ENCODE measurements at regions not wholly inside any gene's neighbourhood (a gene's known extent, or its start where the extent isn't known, plus 50 kb on each side); places are given as distances from the start of the nearest gene placed in this dataset.

DNA sequence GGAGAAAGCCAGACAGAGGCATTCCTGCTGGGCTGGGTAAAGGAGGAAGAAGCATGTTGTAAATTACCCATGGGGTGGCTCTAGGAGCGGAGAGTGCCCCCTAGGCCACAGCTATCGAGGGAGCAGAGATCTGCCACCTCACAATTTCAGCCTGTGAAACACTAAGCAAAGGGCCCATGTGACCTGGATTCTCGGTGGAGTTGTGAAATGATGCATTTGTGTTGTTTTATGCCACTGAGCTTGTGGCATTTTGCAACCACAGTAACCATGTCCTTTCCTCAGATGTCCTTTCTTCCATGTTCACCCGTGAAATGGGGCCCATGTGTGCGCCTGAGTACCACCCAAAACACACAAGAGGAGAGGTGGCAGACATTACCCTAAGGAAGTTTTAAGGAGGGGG is 159.3 kb downstream of the SYK start (continued):
- TF ChIP-seq CSRNP3 (CRISPR knock-in tag; IDR thresholded peaks at IDR 0.05) = no peak

- ATAC-seq = no peak
- TF ChIP-seq POU6F1 (CRISPR knock-in tag; IDR thresholded peaks at IDR 0.05; ENCODE audit: borderline replicate concordance, low read depth) (no peak), CSRNP3 (CRISPR knock-in tag; IDR thresholded peaks at IDR 0.05) (no peak), PPARA (CRISPR knock-in tag; IDR thresholded peaks at IDR 0.05; ENCODE audit: borderline replicate concordance) (no peak), GLIS3 (CRISPR knock-in tag; IDR thresholded peaks at IDR 0.05) (no peak), BACH2 (CRISPR knock-in tag; IDR thresholded peaks at IDR 0.05; ENCODE audit: borderline replicate concordance) (no peak), ZC3H10 (CRISPR knock-in tag; IDR thresholded peaks at IDR 0.05) (no peak)
- TF ChIP-seq, protein P1, sequence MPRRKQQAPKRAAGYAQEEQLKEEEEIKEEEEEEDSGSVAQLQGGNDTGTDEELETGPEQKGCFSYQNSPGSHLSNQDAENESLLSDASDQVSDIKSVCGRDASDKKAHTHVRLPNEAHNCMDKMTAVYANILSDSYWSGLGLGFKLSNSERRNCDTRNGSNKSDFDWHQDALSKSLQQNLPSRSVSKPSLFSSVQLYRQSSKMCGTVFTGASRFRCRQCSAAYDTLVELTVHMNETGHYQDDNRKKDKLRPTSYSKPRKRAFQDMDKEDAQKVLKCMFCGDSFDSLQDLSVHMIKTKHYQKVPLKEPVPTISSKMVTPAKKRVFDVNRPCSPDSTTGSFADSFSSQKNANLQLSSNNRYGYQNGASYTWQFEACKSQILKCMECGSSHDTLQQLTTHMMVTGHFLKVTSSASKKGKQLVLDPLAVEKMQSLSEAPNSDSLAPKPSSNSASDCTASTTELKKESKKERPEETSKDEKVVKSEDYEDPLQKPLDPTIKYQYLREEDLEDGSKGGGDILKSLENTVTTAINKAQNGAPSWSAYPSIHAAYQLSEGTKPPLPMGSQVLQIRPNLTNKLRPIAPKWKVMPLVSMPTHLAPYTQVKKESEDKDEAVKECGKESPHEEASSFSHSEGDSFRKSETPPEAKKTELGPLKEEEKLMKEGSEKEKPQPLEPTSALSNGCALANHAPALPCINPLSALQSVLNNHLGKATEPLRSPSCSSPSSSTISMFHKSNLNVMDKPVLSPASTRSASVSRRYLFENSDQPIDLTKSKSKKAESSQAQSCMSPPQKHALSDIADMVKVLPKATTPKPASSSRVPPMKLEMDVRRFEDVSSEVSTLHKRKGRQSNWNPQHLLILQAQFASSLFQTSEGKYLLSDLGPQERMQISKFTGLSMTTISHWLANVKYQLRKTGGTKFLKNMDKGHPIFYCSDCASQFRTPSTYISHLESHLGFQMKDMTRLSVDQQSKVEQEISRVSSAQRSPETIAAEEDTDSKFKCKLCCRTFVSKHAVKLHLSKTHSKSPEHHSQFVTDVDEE (CRISPR knock-in tag; IDR thresholded peaks at IDR 0.05) = no peak
These were observed 159.8 kb downstream of the SYK start for GRCh38 chr9:90961375-90961774.

- ATAC-seq = no peak; the same call in 2 of the 3 replicates
- TF ChIP-seq TCF4 (CRISPR knock-in tag; IDR thresholded peaks at IDR 0.05; ENCODE audit: borderline replicate concordance) (no peak), ZNF8 (CRISPR knock-in tag; IDR thresholded peaks at IDR 0.05) (no peak), ZNF70 (CRISPR knock-in tag; IDR thresholded peaks at IDR 0.05) (no peak), ZC3H10 (CRISPR knock-in tag; IDR thresholded peaks at IDR 0.05) (no peak), SNAI2 (CRISPR knock-in tag; IDR thresholded peaks at IDR 0.05) (no peak), GLIS3 (CRISPR knock-in tag; IDR thresholded peaks at IDR 0.05) (no peak), ARNTL (CRISPR knock-in tag; IDR thresholded peaks at IDR 0.05; ENCODE audit: borderline replicate concordance, low read depth) (no peak)
These were observed 162.7 kb downstream of the SYK start for GRCh38 chr9:90964101-90965020.

DNA sequence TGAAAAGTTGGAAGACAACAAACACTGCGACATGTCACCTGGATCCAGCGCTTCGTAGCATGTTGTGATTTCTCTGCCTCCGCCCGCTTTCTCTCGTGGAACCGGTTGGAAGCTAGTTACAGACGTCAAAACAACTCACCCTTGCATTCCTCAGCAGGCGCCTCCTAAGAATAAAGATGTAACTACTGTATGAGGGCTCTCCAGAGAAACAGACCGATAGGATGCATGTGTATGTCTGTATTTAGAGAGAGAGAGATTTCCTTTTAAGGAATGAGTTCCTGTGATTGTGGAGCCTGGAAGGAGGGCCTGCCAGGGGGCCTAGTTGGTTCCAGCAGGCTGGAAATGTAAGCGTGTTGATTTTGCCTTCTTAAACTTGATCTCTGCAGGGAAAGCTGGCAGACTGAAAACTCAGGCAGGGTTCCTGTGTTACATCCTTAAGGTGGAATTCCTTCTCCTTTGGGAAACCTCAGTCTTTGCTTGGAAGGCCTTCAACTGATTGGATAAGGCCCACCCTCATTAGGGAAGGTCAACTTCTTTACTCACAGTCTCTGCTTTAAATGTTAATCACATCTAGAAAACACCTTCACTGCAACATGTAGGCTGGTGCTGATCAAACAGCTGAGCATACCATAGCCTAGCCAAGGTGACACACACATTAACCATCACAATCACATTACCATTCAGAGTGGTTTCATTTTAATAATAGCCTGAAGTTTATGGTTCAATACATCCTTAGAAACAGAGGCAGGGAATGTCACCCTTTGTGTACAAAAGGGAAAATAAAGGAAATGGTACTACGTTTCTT is 163.8 kb downstream of the SYK start:
- ATAC-seq = no peak
- TF ChIP-seq ARNTL (CRISPR knock-in tag; IDR thresholded peaks at IDR 0.05; ENCODE audit: borderline replicate concordance, low read depth) (no peak), ESRRG (CRISPR knock-in tag; IDR thresholded peaks at IDR 0.05) (no peak), OSR1 (CRISPR knock-in tag; IDR thresholded peaks at IDR 0.05) (no peak), PPARA (CRISPR knock-in tag; IDR thresholded peaks at IDR 0.05; ENCODE audit: borderline replicate concordance) (no peak), CSRNP3 (CRISPR knock-in tag; IDR thresholded peaks at IDR 0.05) (no peak), ZNF8 (CRISPR knock-in tag; IDR thresholded peaks at IDR 0.05) (no peak), ZFP30 (CRISPR knock-in tag; IDR thresholded peaks at IDR 0.05) (no peak), TCF4 (CRISPR knock-in tag; IDR thresholded peaks at IDR 0.05; ENCODE audit: borderline replicate concordance) (no peak), POU6F1 (CRISPR knock-in tag; IDR thresholded peaks at IDR 0.05; ENCODE audit: borderline replicate concordance, low read depth) (no peak), CREB5 (CRISPR knock-in tag; IDR thresholded peaks at IDR 0.05; ENCODE audit: low read depth) (no peak)
- TF ChIP-seq, protein P1 (CRISPR knock-in tag; IDR thresholded peaks at IDR 0.05) = no peak
